ENCODE measurements at regions not wholly inside any gene's neighbourhood (a gene's known extent, or its start where the extent isn't known, plus 50 kb on each side); places are given as distances from the start of the nearest gene placed in this dataset.

GRCh38 chr2:109067631-109068125, 61.3 kb upstream of the SH3RF3 start:
- DNase-seq (ENCODE audit: low spot score) (no peak), ATAC-seq (no peak)
- Mint-ChIP-seq H3K9me3 (no peaks in the 10 kb centered on the region), H3K4me3 (no peak overlapping the region), H3K36me3 (no peaks in the 10 kb centered on the region), H3K27ac (no peak overlapping the region), H3K4me1 (peaks cover 35% of the 10 kb centered on the region), H3K27me3 (ENCODE audit: low read depth) (peaks cover 10% of the 10 kb centered on the region)
- ChIA-PET CTCF (interaction anchor here (1.0 kb wide), 1 partner anchor 9 kb away, joined by 4 read pairs; no protein-coding TSS in a partner anchor), POLR2A (no interaction called here)
- TF ChIP-seq AR (CRISPR knock-in tag; IDR thresholded peaks at IDR 0.05) (no peak), TCF7 (CRISPR knock-in tag; IDR thresholded peaks at IDR 0.05; ENCODE audit: low read depth) (no peak), NFE2L1 (CRISPR knock-in tag; IDR thresholded peaks at IDR 0.05) (no peak), NFYB (CRISPR knock-in tag; conservative IDR thresholded peaks at IDR 0.05; ENCODE audit: low read depth) (no peak)

GRCh38 chr2:109066917-109067597, 61.9 kb upstream of the SH3RF3 start:
- H3K9me3 Mint-ChIP-seq, result no peaks in the 10 kb centered on the region
- peaks cover 10% of the 10 kb centered on the region for H3K27me3 Mint-ChIP-seq (ENCODE audit: low read depth)
- H3K4me1 Mint-ChIP-seq, result peaks cover 35% of the 10 kb centered on the region
- H3K27ac Mint-ChIP-seq, result no peak overlapping the region
- POLR2A ChIA-PET, result no interaction called here
- H3K36me3 Mint-ChIP-seq, result no peaks in the 10 kb centered on the region
- no peak overlapping the region for H3K4me3 Mint-ChIP-seq
- DNase-seq (ENCODE audit: low spot score) (no peak), ATAC-seq (no peak)
- CTCF ChIA-PET, result interaction anchor here (1.0 kb wide), 1 partner anchor 9 kb away, joined by 4 read pairs; no protein-coding TSS in a partner anchor
- TF ChIP-seq MYBL2 (CRISPR knock-in tag; IDR thresholded peaks at IDR 0.05) (no peak), ZNF317 (CRISPR knock-in tag; IDR thresholded peaks at IDR 0.05; ENCODE audit: borderline replicate concordance, low read depth) (no peak), ATF1 (CRISPR knock-in tag; IDR thresholded peaks at IDR 0.05) (no peak), ZNF263 (CRISPR knock-in tag; IDR thresholded peaks at IDR 0.05; ENCODE audit: low read depth) (no peak), GRHL2 (CRISPR knock-in tag; IDR thresholded peaks at IDR 0.05; ENCODE audit: insufficient replicate concordance, severe bottlenecking) (no peak), ZNF121 (CRISPR knock-in tag; IDR thresholded peaks at IDR 0.05) (no peak), GTF2I (CRISPR knock-in tag; conservative IDR thresholded peaks at IDR 0.05) (no peak), ZSCAN18 (CRISPR knock-in tag; IDR thresholded peaks at IDR 0.05) (no peak), ATF2 (CRISPR knock-in tag; IDR thresholded peaks at IDR 0.05; ENCODE audit: borderline replicate concordance, low read depth) (no peak), ELF4 (CRISPR knock-in tag; IDR thresholded peaks at IDR 0.05; ENCODE audit: low read depth) (no peak), IRF1 (CRISPR knock-in tag; IDR thresholded peaks at IDR 0.05) (no peak), FOXJ3 (CRISPR knock-in tag; IDR thresholded peaks at IDR 0.05; ENCODE audit: borderline replicate concordance) (no peak), JAZF1 (CRISPR knock-in tag; IDR thresholded peaks at IDR 0.05) (no peak), AFF4 (CRISPR knock-in tag; IDR thresholded peaks at IDR 0.05; ENCODE audit: borderline replicate concordance) (no peak), STAT6 (CRISPR knock-in tag; conservative IDR thresholded peaks at IDR 0.05; ENCODE audit: low read depth) (no peak), ESRRA (CRISPR knock-in tag; IDR thresholded peaks at IDR 0.05; ENCODE audit: borderline replicate concordance) (no peak), ZNF671 (CRISPR knock-in tag; IDR thresholded peaks at IDR 0.05) (no peak), HMGA2 (CRISPR knock-in tag; IDR thresholded peaks at IDR 0.05) (no peak)

Measured in WTC11 (cell line).